ENCODE measurements at regions not wholly inside any gene's neighbourhood (a gene's known extent, or its start where the extent isn't known, plus 50 kb on each side); places are given as distances from the start of the nearest gene placed in this dataset.

- H3K27me3 ChIP-seq: no peaks in the 10 kb centered on the region
- H3K27ac ChIP-seq: no peak overlapping the region
- H4K20me1 ChIP-seq: no peaks in the 10 kb centered on the region
- H3K4me1 ChIP-seq: no peaks in the 10 kb centered on the region
- no peak for TF ChIP-seq Cebpa-rat (IDR thresholded peaks at IDR 0.05)
- no peaks in the 10 kb centered on the region for H3K9me3 ChIP-seq (replicated peaks in 1 of 11)
- no peaks in the 10 kb centered on the region for H3K36me3 ChIP-seq
- H3K4me3 ChIP-seq: no peak overlapping the region
- H3K4me2 ChIP-seq: no peak overlapping the region
- no peak overlapping the region for H3K9ac ChIP-seq
These were observed 73.2 kb downstream of the GPR37 start for GRCh38 chr7:124692425-124692824.

GRCh38 chr7:124690840-124691239 lies 74.8 kb downstream of the GPR37 start:
- Histone ChIP-seq H3K36me3 (no peaks in the 10 kb centered on the region), H3K27me3 (no peaks in the 10 kb centered on the region), H3K9me3 (replicated peaks in 1 of 11) (no peaks in the 10 kb centered on the region), H3K27ac (no peak overlapping the region), H3K4me1 (no peaks in the 10 kb centered on the region), H4K20me1 (no peaks in the 10 kb centered on the region), H3K4me3 (no peak overlapping the region), H3K9ac (no peak overlapping the region), H3K4me2 (no peak overlapping the region)
- no peak for TF ChIP-seq Cebpa-rat (IDR thresholded peaks at IDR 0.05)

- Histone ChIP-seq H3K9me3 (replicated peaks in 1 of 11) (no peaks in the 10 kb centered on the region), H4K20me1 (no peaks in the 10 kb centered on the region), H3K27me3 (no peaks in the 10 kb centered on the region), H3K27ac (no peak overlapping the region), H3K4me3 (no peak overlapping the region), H3K4me1 (no peaks in the 10 kb centered on the region), H3K36me3 (no peaks in the 10 kb centered on the region), H3K4me2 (no peak overlapping the region), H3K9ac (no peak overlapping the region)
- TF ChIP-seq Cebpa-rat (IDR thresholded peaks at IDR 0.05): no peak
These were observed 75.7 kb downstream of the GPR37 start for GRCh38 chr7:124689931-124690330.

GRCh38 chr7:124689523-124689922 lies 76.1 kb downstream of the GPR37 start:
- no peak for TF ChIP-seq Cebpa-rat (IDR thresholded peaks at IDR 0.05)
- no peak overlapping the region for H3K4me2 ChIP-seq
- H3K36me3 ChIP-seq: no peaks in the 10 kb centered on the region
- no peak overlapping the region for H3K27ac ChIP-seq
- no peak overlapping the region for H3K9ac ChIP-seq
- no peaks in the 10 kb centered on the region for H3K9me3 ChIP-seq (replicated peaks in 1 of 11)
- no peak overlapping the region for H3K4me3 ChIP-seq
- H3K4me1 ChIP-seq: no peaks in the 10 kb centered on the region
- no peaks in the 10 kb centered on the region for H4K20me1 ChIP-seq
- no peaks in the 10 kb centered on the region for H3K27me3 ChIP-seq

- H3K9ac ChIP-seq: no peak overlapping the region
These were observed 76.6 kb downstream of the GPR37 start for GRCh38 chr7:124688991-124689390.

GRCh38 chr7:124686543-124687171 lies 78.9 kb downstream of the GPR37 start:
- H3K36me3 ChIP-seq: no peaks in the 10 kb centered on the region
- no peak overlapping the region for H3K27ac ChIP-seq
- no peak overlapping the region for H3K4me2 ChIP-seq
- TF ChIP-seq Cebpa-rat (IDR thresholded peaks at IDR 0.05): no peak
- H3K4me1 ChIP-seq: no peaks in the 10 kb centered on the region
- no peaks in the 10 kb centered on the region for H3K27me3 ChIP-seq
- no peaks in the 10 kb centered on the region for H4K20me1 ChIP-seq
- no peak overlapping the region for H3K4me3 ChIP-seq
- H3K9me3 ChIP-seq (replicated peaks in 1 of 11): no peaks in the 10 kb centered on the region
- H3K9ac ChIP-seq: no peak overlapping the region

More at GRCh38 chr7:124688991-124689390, 76.6 kb downstream of the GPR37 start:
- H3K4me1 ChIP-seq: no peaks in the 10 kb centered on the region
- no peak overlapping the region for H3K4me2 ChIP-seq
- no peaks in the 10 kb centered on the region for H4K20me1 ChIP-seq
- no peak for TF ChIP-seq Cebpa-rat (IDR thresholded peaks at IDR 0.05)
- no peak overlapping the region for H3K27ac ChIP-seq
- H3K36me3 ChIP-seq: no peaks in the 10 kb centered on the region
- H3K4me3 ChIP-seq: no peak overlapping the region
- H3K27me3 ChIP-seq: no peaks in the 10 kb centered on the region
- H3K9me3 ChIP-seq (replicated peaks in 1 of 11): no peaks in the 10 kb centered on the region

GRCh38 chr7:124681946-124682345 lies 83.6 kb downstream of the GPR37 start:
- no peaks in the 10 kb centered on the region for H4K20me1 ChIP-seq
- no peaks in the 10 kb centered on the region; a peak in 1 of 22 replicates for H3K9me3 ChIP-seq (replicated peaks in 1 of 11)
- H3K4me1 ChIP-seq: no peaks in the 10 kb centered on the region
- no peaks in the 10 kb centered on the region for H3K27me3 ChIP-seq
- no peak overlapping the region for H3K27ac ChIP-seq
- no peak overlapping the region for H3K4me3 ChIP-seq
- TF ChIP-seq Cebpa-rat (IDR thresholded peaks at IDR 0.05): no peak
- H3K36me3 ChIP-seq: no peaks in the 10 kb centered on the region
- no peak overlapping the region for H3K4me2 ChIP-seq
- no peak overlapping the region for H3K9ac ChIP-seq

- Histone ChIP-seq H3K27ac (no peak overlapping the region), H3K9me3 (replicated peaks in 1 of 11) (no peaks in the 10 kb centered on the region; a peak in 1 of 22 replicates), H3K36me3 (no peaks in the 10 kb centered on the region), H3K4me1 (no peaks in the 10 kb centered on the region), H3K9ac (no peak overlapping the region), H4K20me1 (no peaks in the 10 kb centered on the region), H3K4me2 (no peak overlapping the region), H3K27me3 (no peaks in the 10 kb centered on the region), H3K4me3 (no peak overlapping the region)
- TF ChIP-seq Cebpa-rat (IDR thresholded peaks at IDR 0.05): no peak
These were observed 85.3 kb downstream of the GPR37 start for GRCh38 chr7:124680304-124680703.

- Histone ChIP-seq H4K20me1 (no peaks in the 10 kb centered on the region), H3K4me3 (no peak overlapping the region), H3K27ac (no peak overlapping the region), H3K36me3 (no peaks in the 10 kb centered on the region), H3K4me2 (no peak overlapping the region), H3K4me1 (no peaks in the 10 kb centered on the region), H3K9me3 (replicated peaks in 1 of 11) (no peaks in the 10 kb centered on the region; a peak in 1 of 22 replicates), H3K27me3 (no peaks in the 10 kb centered on the region), H3K9ac (no peak overlapping the region)
- no peak for TF ChIP-seq Cebpa-rat (IDR thresholded peaks at IDR 0.05)
These were observed 85.9 kb downstream of the GPR37 start for GRCh38 chr7:124679586-124680225.

- Histone ChIP-seq H3K4me2 (no peak overlapping the region), H3K36me3 (no peaks in the 10 kb centered on the region), H4K20me1 (no peaks in the 10 kb centered on the region), H3K27ac (no peak overlapping the region), H3K27me3 (no peaks in the 10 kb centered on the region), H3K4me1 (no peaks in the 10 kb centered on the region), H3K9ac (no peak overlapping the region), H3K9me3 (replicated peaks in 1 of 11) (no peaks in the 10 kb centered on the region; a peak in 1 of 22 replicates), H3K4me3 (no peak overlapping the region)
- TF ChIP-seq Cebpa-rat (IDR thresholded peaks at IDR 0.05): no peak
These were observed 86.4 kb downstream of the GPR37 start for GRCh38 chr7:124679146-124679545.
